ENCODE measurements at regions not wholly inside any gene's neighbourhood (a gene's known extent, or its start where the extent isn't known, plus 50 kb on each side); places are given as distances from the start of the nearest gene placed in this dataset.
"Not testable (repeated sequence)": the region's sequence is repeated elsewhere in the genome, so short reads cannot be mapped to it uniquely, and the experiment has no call there.

DNA sequence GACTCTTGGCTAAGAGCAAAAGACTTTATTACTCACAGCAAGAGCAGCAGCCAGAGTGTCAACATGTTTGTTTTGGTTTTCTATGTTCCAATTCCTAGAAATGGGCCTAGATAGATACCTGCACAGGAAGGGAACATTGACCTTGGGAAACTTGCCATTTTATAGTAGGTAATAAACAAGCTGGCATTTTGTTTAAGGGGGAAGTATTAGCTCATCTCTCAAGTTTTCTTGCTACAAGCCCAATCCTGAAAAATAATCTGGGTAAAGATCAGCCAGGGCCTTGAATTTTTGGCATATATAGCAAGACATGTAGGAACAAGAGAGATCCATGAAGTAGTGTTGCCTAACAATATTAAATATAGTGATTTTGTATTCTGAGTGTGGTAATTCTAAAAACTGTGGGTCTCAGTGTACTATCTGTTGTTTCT, 51.4 kb upstream of the RGL1 start:
- TF ChIP-seq, protein P1, sequence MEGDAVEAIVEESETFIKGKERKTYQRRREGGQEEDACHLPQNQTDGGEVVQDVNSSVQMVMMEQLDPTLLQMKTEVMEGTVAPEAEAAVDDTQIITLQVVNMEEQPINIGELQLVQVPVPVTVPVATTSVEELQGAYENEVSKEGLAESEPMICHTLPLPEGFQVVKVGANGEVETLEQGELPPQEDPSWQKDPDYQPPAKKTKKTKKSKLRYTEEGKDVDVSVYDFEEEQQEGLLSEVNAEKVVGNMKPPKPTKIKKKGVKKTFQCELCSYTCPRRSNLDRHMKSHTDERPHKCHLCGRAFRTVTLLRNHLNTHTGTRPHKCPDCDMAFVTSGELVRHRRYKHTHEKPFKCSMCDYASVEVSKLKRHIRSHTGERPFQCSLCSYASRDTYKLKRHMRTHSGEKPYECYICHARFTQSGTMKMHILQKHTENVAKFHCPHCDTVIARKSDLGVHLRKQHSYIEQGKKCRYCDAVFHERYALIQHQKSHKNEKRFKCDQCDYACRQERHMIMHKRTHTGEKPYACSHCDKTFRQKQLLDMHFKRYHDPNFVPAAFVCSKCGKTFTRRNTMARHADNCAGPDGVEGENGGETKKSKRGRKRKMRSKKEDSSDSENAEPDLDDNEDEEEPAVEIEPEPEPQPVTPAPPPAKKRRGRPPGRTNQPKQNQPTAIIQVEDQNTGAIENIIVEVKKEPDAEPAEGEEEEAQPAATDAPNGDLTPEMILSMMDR (IDR thresholded peaks at IDR 0.05), result no peak
- no peak overlapping the region for H3K9ac ChIP-seq (ENCODE audit: low read depth in 2 of 2, low read length in 2 of 2)
- H3K4me3 ChIP-seq, result no peak overlapping the region
- intact Hi-C loops (cut with DNase I), result no loop called here
- no peaks in the 10 kb centered on the region for H3K27me3 ChIP-seq
- no peaks in the 10 kb centered on the region for H3K9me3 ChIP-seq
- no peaks in the 10 kb centered on the region for H3K36me3 ChIP-seq
- no peak for DNase-seq
- no peaks in the 10 kb centered on the region for H3K4me1 ChIP-seq
- H3K27ac ChIP-seq, result no peak overlapping the region

DNA sequence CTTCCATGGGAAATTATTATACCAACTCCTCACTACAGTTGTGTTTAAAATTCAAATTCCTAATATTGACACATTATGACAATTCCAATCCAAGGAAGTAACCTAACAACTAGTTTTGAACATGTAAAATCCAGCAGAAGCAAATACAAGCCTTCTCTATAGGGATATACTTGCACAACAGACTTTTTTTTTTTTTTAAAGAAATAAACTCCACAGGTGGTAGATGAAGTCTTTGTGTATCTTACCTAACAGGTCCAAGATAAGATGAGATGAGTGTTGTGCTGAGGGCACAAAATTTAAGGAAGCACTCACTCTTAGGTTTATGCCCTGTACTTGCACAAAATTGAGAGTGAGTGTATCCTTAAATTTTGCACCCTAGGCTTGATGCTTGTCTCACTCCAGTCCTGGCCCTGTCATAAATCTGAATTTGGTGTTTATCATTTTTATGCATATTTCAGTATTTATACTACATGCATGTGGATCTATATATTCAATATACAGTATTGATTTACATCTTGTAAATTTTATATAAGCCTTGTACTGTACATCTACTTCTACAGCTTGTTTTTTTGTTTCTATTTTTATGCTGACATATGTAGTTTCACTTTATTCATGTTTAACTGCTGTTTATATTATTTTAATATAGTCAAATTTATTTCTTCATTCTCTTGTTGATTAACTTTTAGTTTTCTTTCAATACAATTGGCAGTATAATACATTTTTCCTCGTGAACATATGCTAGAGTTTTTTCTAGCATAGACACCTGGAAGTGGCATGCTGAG, 60.6 kb upstream of the RGL1 start:
- Histone ChIP-seq H3K9me3 (no peaks in the 10 kb centered on the region), H3K4me3 (no peak overlapping the region), H3K36me3 (no peaks in the 10 kb centered on the region), H3K4me1 (no peaks in the 10 kb centered on the region), H3K27me3 (no peaks in the 10 kb centered on the region), H3K9ac (ENCODE audit: low read depth in 2 of 2, low read length in 2 of 2) (no peak overlapping the region), H3K27ac (no peak overlapping the region)
- intact Hi-C loops (cut with DNase I), result no loop called here
- DNase-seq, result no peak
- TF ChIP-seq, protein P1 (IDR thresholded peaks at IDR 0.05), result no peak

DNA sequence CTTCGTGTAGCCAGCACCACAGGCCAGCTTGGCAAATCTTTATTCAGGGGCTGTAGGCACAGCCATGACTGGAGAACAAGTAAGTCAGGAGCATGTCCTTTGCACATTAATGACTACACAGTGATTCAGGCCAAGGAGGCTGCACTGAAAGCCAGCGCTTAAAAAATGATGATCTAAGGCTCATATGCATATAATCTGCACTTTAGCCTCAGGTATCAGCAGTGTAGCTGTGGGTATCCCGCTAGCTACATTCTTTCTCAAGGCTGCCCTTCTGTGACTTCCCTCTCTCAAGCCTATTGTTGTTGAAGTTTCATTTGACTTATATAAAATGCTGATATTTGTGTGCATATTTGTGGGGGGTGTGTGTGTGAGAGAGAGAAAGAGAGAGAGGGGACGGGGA, 62.6 kb upstream of the RGL1 start:
- no peak overlapping the region for H3K9ac ChIP-seq (ENCODE audit: low read depth in 2 of 2, low read length in 2 of 2)
- TF ChIP-seq, protein P1 (IDR thresholded peaks at IDR 0.05), result no peak
- H3K27ac ChIP-seq, result no peak overlapping the region
- intact Hi-C loops (cut with DNase I), result no loop called here
- H3K27me3 ChIP-seq, result no peaks in the 10 kb centered on the region
- no peak for DNase-seq
- H3K36me3 ChIP-seq, result no peaks in the 10 kb centered on the region
- no peaks in the 10 kb centered on the region for H3K4me1 ChIP-seq
- no peaks in the 10 kb centered on the region for H3K9me3 ChIP-seq
- no peak overlapping the region for H3K4me3 ChIP-seq

DNA sequence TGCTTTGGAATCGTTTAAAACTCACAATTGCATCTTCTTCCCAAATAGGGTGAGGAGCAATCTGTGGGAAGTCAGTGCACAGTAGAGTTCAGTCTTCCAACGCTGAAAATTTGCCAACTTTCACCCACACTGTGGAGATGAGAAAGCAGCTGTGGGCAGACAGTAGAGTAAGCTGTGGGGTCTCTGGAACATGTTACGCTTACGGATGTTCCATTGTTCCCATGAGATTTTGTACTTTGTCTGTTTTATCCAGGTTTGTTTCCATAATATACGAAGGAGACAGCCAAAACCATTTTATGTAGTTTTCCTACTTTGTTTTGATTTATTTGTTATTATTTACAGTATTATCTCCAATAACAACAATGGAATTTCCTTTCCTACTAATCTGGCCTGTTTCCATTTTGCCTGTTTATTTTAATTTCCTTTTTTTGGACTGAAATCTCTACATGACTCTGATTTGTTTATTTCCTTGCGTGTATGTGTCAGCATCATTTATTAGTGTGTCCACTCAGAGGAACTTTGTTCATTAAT, 65.1 kb upstream of the RGL1 start:
- TF ChIP-seq, protein P1 (IDR thresholded peaks at IDR 0.05), result no peak
- intact Hi-C loops (cut with DNase I), result no loop called here
- no peak overlapping the region for H3K9ac ChIP-seq (ENCODE audit: low read depth in 2 of 2, low read length in 2 of 2)

DNA sequence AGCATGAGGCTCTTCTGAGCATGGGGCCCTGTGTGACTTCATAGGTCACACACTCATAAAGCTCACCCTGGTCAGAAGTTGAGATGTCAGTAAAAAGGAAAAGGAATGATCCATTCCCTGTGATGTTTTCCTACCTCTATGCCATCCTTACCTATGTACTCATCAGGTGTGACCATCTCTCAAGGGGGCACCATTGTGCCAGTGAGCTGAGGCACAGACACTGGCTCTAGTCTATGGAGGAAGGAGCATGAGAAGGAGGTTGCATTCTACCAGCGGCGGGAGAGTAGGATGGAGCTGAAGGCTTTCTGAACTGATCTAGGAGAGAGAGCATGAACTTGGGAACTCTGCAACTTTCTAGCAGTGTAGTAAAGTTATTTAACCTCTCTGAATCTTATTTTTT, 65.8 kb upstream of the RGL1 start:
- no peaks in the 10 kb centered on the region for H3K27me3 ChIP-seq

More for the DNA sequence above, 65.1 kb upstream of the RGL1 start:
- no peak overlapping the region for H3K4me3 ChIP-seq
- no peak overlapping the region for H3K27ac ChIP-seq
- no peaks in the 10 kb centered on the region for H3K27me3 ChIP-seq
- H3K4me1 ChIP-seq, result no peaks in the 10 kb centered on the region
- no peak for DNase-seq
- H3K36me3 ChIP-seq, result no peaks in the 10 kb centered on the region
- H3K9me3 ChIP-seq, result no peaks in the 10 kb centered on the region

DNA sequence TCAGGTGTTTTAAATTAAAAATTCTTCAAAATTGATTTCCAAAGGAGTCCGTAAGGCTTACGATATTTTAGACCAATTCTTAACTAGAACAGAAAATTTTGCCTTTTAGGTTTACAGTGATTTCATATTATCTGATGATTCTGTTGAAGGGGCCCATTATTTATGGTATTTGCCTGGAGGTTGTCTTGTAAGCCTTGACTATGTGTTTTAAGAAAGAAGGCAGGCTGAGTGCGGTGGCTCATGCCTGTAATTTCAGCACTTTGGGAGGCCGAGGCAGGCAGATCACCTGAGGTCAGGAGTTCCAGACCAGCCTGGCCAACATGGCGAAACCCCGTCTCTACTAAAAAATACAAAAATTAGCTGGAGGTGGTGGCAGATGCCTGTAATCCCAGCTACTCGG, 67.0 kb upstream of the RGL1 start:
- intact Hi-C loops (cut with DNase I); H3K27ac ChIP-seq: not testable (repeated sequence)

More for the DNA sequence above, 65.8 kb upstream of the RGL1 start:
- Histone ChIP-seq H3K4me1 (no peaks in the 10 kb centered on the region), H3K27ac (no peak overlapping the region), H3K9me3 (no peaks in the 10 kb centered on the region), H3K4me3 (no peak overlapping the region), H3K36me3 (no peaks in the 10 kb centered on the region), H3K9ac (ENCODE audit: low read depth in 2 of 2, low read length in 2 of 2) (no peak overlapping the region)
- no peak for DNase-seq
- TF ChIP-seq, protein P1 (IDR thresholded peaks at IDR 0.05), result no peak
- intact Hi-C loops (cut with DNase I), result no loop called here

More for the DNA sequence above, 67.0 kb upstream of the RGL1 start:
- H3K4me3 ChIP-seq; H3K4me1 ChIP-seq; H3K9ac ChIP-seq (ENCODE audit: low read depth in 2 of 2, low read length in 2 of 2); H3K36me3 ChIP-seq; H3K27me3 ChIP-seq; DNase-seq; H3K9me3 ChIP-seq: not testable (repeated sequence)

Data from colonic mucosa (tissue), 4 donors.